Upper lobe of right lung (tissue), 1 donor: ENCODE measurements at regions not wholly inside any gene's neighbourhood (a gene's known extent, or its start where the extent isn't known, plus 50 kb on each side); places are given as distances from the start of the nearest gene placed in this dataset.

ENCODE experiments used
- ATAC-seq: fragments of 200-7000 bp; cut with Tn5 transposase; one replicate; pipeline ENCODE4 v1.9.1; 2020; ENCODE audit warnings: mild to moderate bottlenecking, moderate library complexity
- DNase-seq: peaks from one replicate; pipeline ENCODE4 v3.0.0-alpha.2; 2020
- H3K27ac ChIP-seq: fragments of 200-600 bp; one replicate; pipeline ENCODE4 v1.8.0; 2022
- H3K27me3 ChIP-seq: fragments of 200-600 bp; one replicate; pipeline ENCODE4 v1.8.0; 2022; ENCODE audit warnings: mild to moderate bottlenecking
- H3K36me3 ChIP-seq: fragments of 200-600 bp; one replicate; pipeline ENCODE4 v1.8.0; 2022
- H3K4me1 ChIP-seq: fragments of 200-600 bp; one replicate; pipeline ENCODE4 v1.8.0; 2022
- H3K4me3 ChIP-seq: fragments of 200-600 bp; one replicate; pipeline ENCODE4 v1.8.0; 2022; ENCODE audit warnings: mild to moderate bottlenecking
- H3K9me3 ChIP-seq: fragments of 200-600 bp; one replicate; pipeline ENCODE4 v1.8.0; 2022
- CTCF ChIP-seq: fragments of 200-600 bp; IDR thresholded peaks from one replicate; pipeline ENCODE4 v1.8.0; 2022; ENCODE audit warnings: antibody characterized with exemption
- intact Hi-C: fragments of 100-400 bp; cut with DNase I; formaldehyde crosslinking; loops from one replicate; pipeline ENCODE4 v1.11.0; 2022
- donor health status: DM: no; HTN: yes; CAD: no; lungs with severe emphysema.

DNA sequence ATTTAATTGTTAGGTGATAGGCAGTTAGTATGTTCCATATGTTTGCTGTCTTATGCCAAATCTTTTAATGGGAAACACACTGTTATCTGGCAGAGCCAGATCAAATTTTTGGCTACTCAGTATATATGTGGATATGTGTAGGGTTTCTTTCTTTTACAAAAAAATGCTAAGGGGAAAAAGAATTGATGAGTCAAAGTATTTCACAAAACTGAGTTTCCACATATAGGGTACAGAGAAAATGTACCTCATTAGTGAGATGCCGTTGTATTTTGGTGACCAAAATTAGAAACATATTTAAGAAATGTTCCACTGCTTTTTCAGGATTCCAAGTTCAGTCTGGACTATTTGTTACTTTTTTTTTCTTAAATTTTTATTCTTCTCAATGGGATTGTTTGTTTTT is 201.2 kb upstream of the PTGFR start:
- DNase-seq: no peak
- Histone ChIP-seq H3K9me3 (no peaks in the 10 kb centered on the region), H3K27me3 (no peaks in the 10 kb centered on the region), H3K36me3 (no peaks in the 10 kb centered on the region), H3K4me3 (no peak overlapping the region), H3K4me1 (no peaks in the 10 kb centered on the region), H3K27ac (no peak overlapping the region)
- TF ChIP-seq CTCF: no peak
- intact Hi-C loops: no loop called here
- no peak for ATAC-seq

DNA sequence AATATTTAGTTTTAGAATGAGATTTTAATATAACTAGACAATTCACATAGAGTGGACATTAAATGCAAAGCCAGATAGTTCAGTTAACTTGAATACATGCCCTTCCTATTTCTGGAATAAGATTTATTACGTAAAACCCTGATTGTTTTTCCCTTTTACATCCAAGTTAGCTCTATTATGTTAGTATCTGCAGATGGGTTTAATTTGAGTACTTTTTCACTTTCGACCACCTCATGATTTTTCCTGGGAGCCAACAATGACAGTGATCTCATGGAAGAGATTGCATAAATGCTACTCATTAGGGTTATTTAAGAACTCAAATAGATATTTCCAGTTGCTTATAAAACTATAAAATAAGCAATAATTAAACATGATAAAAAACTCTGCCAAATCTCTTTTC is 199.4 kb upstream of the PTGFR start:
- ATAC-seq: no peak
- H3K4me1 ChIP-seq: no peaks in the 10 kb centered on the region
- H3K36me3 ChIP-seq: no peaks in the 10 kb centered on the region
- intact Hi-C loops: no loop called here
- H3K27me3 ChIP-seq: no peaks in the 10 kb centered on the region
- no peak overlapping the region for H3K27ac ChIP-seq
- DNase-seq: no peak
- no peak for TF ChIP-seq CTCF
- no peak overlapping the region for H3K4me3 ChIP-seq
- H3K9me3 ChIP-seq: no peaks in the 10 kb centered on the region

- H3K27me3 ChIP-seq: no peaks in the 10 kb centered on the region
- no peak overlapping the region for H3K27ac ChIP-seq
- H3K9me3 ChIP-seq: no peaks in the 10 kb centered on the region
- DNase-seq (no peak), ATAC-seq (no peak)
- H3K4me3 ChIP-seq: no peak overlapping the region
- no peak for TF ChIP-seq CTCF
- no peaks in the 10 kb centered on the region for H3K36me3 ChIP-seq
- H3K4me1 ChIP-seq: no peaks in the 10 kb centered on the region
- intact Hi-C loops: no loop called here
Observed at GRCh38 chr1:78291872-78292271, 198.9 kb upstream of the PTGFR start.

- no peaks in the 10 kb centered on the region for H3K4me1 ChIP-seq
- intact Hi-C loops: no loop called here
- H3K36me3 ChIP-seq: no peaks in the 10 kb centered on the region
- no peaks in the 10 kb centered on the region for H3K9me3 ChIP-seq
- no peak for DNase-seq
- H3K27me3 ChIP-seq: no peaks in the 10 kb centered on the region
- no peak overlapping the region for H3K4me3 ChIP-seq
- TF ChIP-seq CTCF: no peak
- ATAC-seq: no peak
- no peak overlapping the region for H3K27ac ChIP-seq
Observed at GRCh38 chr1:78292361-78292760, 198.4 kb upstream of the PTGFR start.

DNA sequence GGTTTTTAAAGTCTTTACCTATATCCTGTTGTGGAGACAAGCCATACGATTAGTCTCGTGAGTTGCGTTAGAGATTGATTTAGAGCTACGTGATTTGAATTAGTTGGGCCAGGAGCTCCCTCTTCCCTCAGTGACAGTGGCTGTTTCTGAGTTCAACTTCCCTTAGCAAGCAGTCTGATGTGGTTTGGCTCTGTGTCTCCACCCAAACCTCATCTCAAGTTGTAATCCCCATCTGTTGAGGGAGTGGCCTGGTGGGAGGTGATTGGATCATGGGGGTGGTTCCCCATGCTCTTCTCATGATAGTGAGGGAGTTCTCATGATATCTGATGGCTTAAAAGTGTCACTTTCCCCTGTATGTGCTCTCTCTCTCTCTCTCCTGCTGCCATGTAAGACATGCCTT is 192.9 kb upstream of the PTGFR start:
- ATAC-seq (no peak), DNase-seq (no peak)
- no peak for TF ChIP-seq CTCF
- Histone ChIP-seq H3K36me3 (no peaks in the 10 kb centered on the region), H3K9me3 (no peaks in the 10 kb centered on the region), H3K27ac (no peak overlapping the region), H3K4me1 (no peaks in the 10 kb centered on the region), H3K4me3 (no peak overlapping the region), H3K27me3 (no peaks in the 10 kb centered on the region)
- intact Hi-C loops: no loop called here

- Histone ChIP-seq H3K9me3 (no peaks in the 10 kb centered on the region), H3K4me3 (no peak overlapping the region), H3K36me3 (no peaks in the 10 kb centered on the region), H3K27me3 (no peaks in the 10 kb centered on the region), H3K4me1 (no peaks in the 10 kb centered on the region), H3K27ac (no peak overlapping the region)
- intact Hi-C loops: no loop called here
- ATAC-seq (no peak), DNase-seq (no peak)
- TF ChIP-seq CTCF: no peak
Observed at GRCh38 chr1:78298349-78298748, 192.4 kb upstream of the PTGFR start.
